IMR-90 (cell line): ENCODE measurements at regions not wholly inside any gene's neighbourhood (a gene's known extent, or its start where the extent isn't known, plus 50 kb on each side); places are given as distances from the start of the nearest gene placed in this dataset.

Experiments used
- ATAC-seq: fragments of 200-7000 bp; cut with Tn5 transposase; 2 replicates; pipeline ENCODE4 v1.9.1; 2020; ENCODE audit warnings: low read depth, mild to moderate bottlenecking, moderate library complexity
- BruUV-seq: library from RNA; stranded (reverse); fragments of 400-500 nt; replicated peaks from 2 replicates; lab custom pipeline; 2021; lab: Mats Ljungman, UMichigan
- CTCF ChIA-PET: fragments of 300-600 bp; formaldehyde crosslinking; extraction: SDS; loops from one replicate; lab custom pipeline; 2021; ENCODE audit warnings: antibody characterized with exemption; lab: Yijun Ruan, JAX
- POLR2A ChIA-PET: fragments of 300-600 bp; sonication (Branson Sonifier 250); formaldehyde crosslinking; loops from one replicate; lab custom pipeline; 2022; ENCODE audit warnings: antibody characterized with exemption; ENCODE audit not compliant: unreplicated experiment; lab: Charles Lee
- DNase-seq: peaks from one replicate; pipeline ENCODE4 v3.0.0; 2013
- H2AFZ ChIP-seq: replicated peaks from 2 replicates; pipeline ENCODE3; 2013; ENCODE audit warnings: low read length, mild to moderate bottlenecking; ENCODE audit not compliant: poor library complexity
- H2AK5ac ChIP-seq: 2 replicates; pipeline ENCODE4 v1.6.1; 2013; ENCODE audit warnings: low read depth, low read length, inconsistent platforms
- H2AK9ac ChIP-seq: replicated peaks from 2 replicates; pipeline ENCODE3; 2013; ENCODE audit warnings: mild to moderate bottlenecking, low read depth, low read length, moderate library complexity; ENCODE audit not compliant: poor library complexity
- H2BK120ac ChIP-seq: 2 replicates; pipeline ENCODE4 v1.6.1; 2013; ENCODE audit warnings: low read depth, low read length, inconsistent platforms
- H2BK15ac ChIP-seq: 3 replicates; pipeline ENCODE4 v1.6.1; 2013; ENCODE audit warnings: low read depth, low read length, inconsistent platforms
- H2BK20ac ChIP-seq: 2 replicates; pipeline ENCODE4 v1.6.1; 2013; ENCODE audit warnings: low read depth, mild to moderate bottlenecking, inconsistent platforms, low read length, moderate library complexity
- H2BK5ac ChIP-seq: 2 replicates; pipeline ENCODE4 v1.6.1; 2013; ENCODE audit warnings: mild to moderate bottlenecking, low read depth, low read length, inconsistent platforms; ENCODE audit not compliant: poor library complexity, severe bottlenecking
- H3K14ac ChIP-seq: replicated peaks from 2 replicates; pipeline ENCODE4 v1.6.1; 2013; ENCODE audit warnings: low read depth, low read length, inconsistent platforms
- H3K18ac ChIP-seq: 2 replicates; pipeline ENCODE4 v1.6.1; 2013; ENCODE audit warnings: low read depth, low read length, control low read depth
- H3K23ac ChIP-seq: 2 replicates; pipeline ENCODE4 v1.6.1; 2013; ENCODE audit warnings: low read depth, low read length, inconsistent platforms
- H3K27ac ChIP-seq: 2 replicates; pipeline ENCODE4 v1.5.1; 2013; ENCODE audit warnings: mild to moderate bottlenecking, control low read depth, low read length; ENCODE audit not compliant: insufficient read depth
- H3K27me3 ChIP-seq: 2 replicates; pipeline ENCODE4 v1.6.1; 2013; ENCODE audit warnings: low read length; ENCODE audit not compliant: control insufficient read depth, insufficient read depth
- H3K36me3 ChIP-seq: 2 replicates; pipeline ENCODE4 v1.6.1; 2013; ENCODE audit warnings: low read length, mixed read lengths; ENCODE audit not compliant: control insufficient read depth, insufficient read depth
- H3K4ac ChIP-seq: 2 replicates; pipeline ENCODE4 v1.6.1; 2013; ENCODE audit warnings: low read depth, low read length, inconsistent platforms
- H3K4me1 ChIP-seq: 2 replicates; pipeline ENCODE4 v1.6.1; 2013; ENCODE audit warnings: low read length, mixed read lengths; ENCODE audit not compliant: control insufficient read depth, insufficient read depth
- H3K4me2 ChIP-seq: 2 replicates; pipeline ENCODE4 v1.6.1; 2013; ENCODE audit warnings: low read depth, mild to moderate bottlenecking, control low read depth, low read length, moderate library complexity
- H3K4me3 ChIP-seq: 2 replicates; pipeline ENCODE4 v1.5.1; 2013; ENCODE audit warnings: low read depth, mild to moderate bottlenecking, control low read depth, low read length, moderate library complexity; ENCODE audit not compliant: insufficient read depth
- H3K56ac ChIP-seq: 2 replicates; pipeline ENCODE4 v1.6.1; 2013; ENCODE audit warnings: low read length, inconsistent platforms; ENCODE audit not compliant: insufficient read depth; ENCODE audit errors: extremely low read depth
- H3K79me1 ChIP-seq, 2 experiments: 2 replicates each; pipeline ENCODE4 v1.6.1; 2013; ENCODE audit warnings: low read length in 2 of 2, inconsistent platforms in 1 of 2, low read depth in 1 of 2
- H3K9ac ChIP-seq: 2 replicates; pipeline ENCODE4 v1.6.1; 2013; ENCODE audit warnings: low read depth, low read length, control low read depth
- H3K9me1 ChIP-seq: 2 replicates; pipeline ENCODE4 v1.6.1; 2013; ENCODE audit warnings: low read length, inconsistent platforms; ENCODE audit not compliant: insufficient read depth
- H3K9me3 ChIP-seq: 2 replicates; pipeline ENCODE4 v1.6.1; 2013; ENCODE audit warnings: low read length; ENCODE audit not compliant: control insufficient read depth, insufficient read depth
- H4K20me1 ChIP-seq: 2 replicates; pipeline ENCODE4 v1.6.1; 2013; ENCODE audit warnings: low read length, inconsistent platforms; ENCODE audit not compliant: insufficient read depth
- H4K5ac ChIP-seq: 2 replicates; pipeline ENCODE4 v1.6.1; 2013; ENCODE audit warnings: mild to moderate bottlenecking, low read depth, low read length, control low read depth
- H4K8ac ChIP-seq, 2 experiments: 2 replicates each; pipeline ENCODE4 v1.6.1; 2013; ENCODE audit warnings: low read depth in 2 of 2, low read length in 2 of 2, control low read depth in 1 of 2, inconsistent platforms in 1 of 2
- H4K91ac ChIP-seq: 2 replicates; pipeline ENCODE4 v1.6.1; 2013; ENCODE audit warnings: low read depth, low read length, inconsistent platforms; ENCODE audit not compliant: insufficient read depth
- BHLHE40 ChIP-seq: fragments of 150-350 bp; IDR thresholded peaks from 2 replicates; pipeline ENCODE4 v1.6.1; 2016; ENCODE audit warnings: mild to moderate bottlenecking, low read depth, low read length
- CEBPB ChIP-seq: IDR thresholded peaks from 2 replicates; pipeline ENCODE4 v1.6.1; 2012; ENCODE audit warnings: low read depth, low read length, improper control_type of control experiment
- CHD1 ChIP-seq: IDR thresholded peaks from 2 replicates; pipeline ENCODE4 v1.6.1; 2012; ENCODE audit warnings: low read depth, low read length, improper control_type of control experiment
- ELK1 ChIP-seq: fragments of 150-350 bp; IDR thresholded peaks from 2 replicates; pipeline ENCODE4 v1.6.1; 2016; ENCODE audit warnings: low read depth, mild to moderate bottlenecking, low read length, moderate library complexity, borderline replicate concordance
- FOS ChIP-seq: fragments of 150-350 bp; IDR thresholded peaks from 2 replicates; pipeline ENCODE4 v1.6.1; 2016; ENCODE audit warnings: low read depth, low read length
- MAFK ChIP-seq: IDR thresholded peaks from 2 replicates; pipeline ENCODE4 v1.6.1; 2012; ENCODE audit warnings: low read depth, low read length, improper control_type of control experiment
- MAZ ChIP-seq: IDR thresholded peaks from 2 replicates; pipeline ENCODE4 v1.6.1; 2012; ENCODE audit warnings: low read depth, mild to moderate bottlenecking, low read length, improper control_type of control experiment, moderate library complexity, borderline replicate concordance
- MXI1 ChIP-seq: IDR thresholded peaks from 2 replicates; pipeline ENCODE4 v1.6.1; 2012; ENCODE audit warnings: low read depth, mild to moderate bottlenecking, low read length, moderate library complexity, borderline replicate concordance
- NFE2L2 ChIP-seq: fragments of 150-350 bp; IDR thresholded peaks from 2 replicates; pipeline ENCODE4 v1.6.1; 2016; ENCODE audit warnings: low read depth, mild to moderate bottlenecking, low read length
- POLR2A ChIP-seq: IDR thresholded peaks from 2 replicates; pipeline ENCODE4 v1.6.1; 2012; ENCODE audit warnings: mild to moderate bottlenecking, low read depth, low read length
- RAD21 ChIP-seq: IDR thresholded peaks from 2 replicates; pipeline ENCODE4 v1.6.1; 2012; ENCODE audit warnings: low read length, improper control_type of control experiment
- RCOR1 ChIP-seq: IDR thresholded peaks from 2 replicates; pipeline ENCODE4 v1.6.1; 2012; ENCODE audit warnings: mild to moderate bottlenecking, low read length, improper control_type of control experiment; ENCODE audit not compliant: insufficient replicate concordance
- RFX5 ChIP-seq: IDR thresholded peaks from 2 replicates; pipeline ENCODE4 v1.8.0; 2012; ENCODE audit warnings: low read depth, mild to moderate bottlenecking, low read length, moderate library complexity
- SMC3 ChIP-seq: fragments of 150-350 bp; IDR thresholded peaks from 2 replicates; pipeline ENCODE4 v1.6.1; 2016; ENCODE audit warnings: low read depth, mild to moderate bottlenecking, antibody characterized with exemption, low read length, moderate library complexity
- dilution Hi-C: fragments of 300-500 bp; cut with HindIII; formaldehyde crosslinking; loops from one replicate; pipeline ENCODE4 v1.14.3; 2018; ENCODE audit warnings: low sequenced_read_pairs; ENCODE audit not compliant: unreplicated experiment
- in situ Hi-C: fragments of 300-500 bp; cut with MboI; formaldehyde crosslinking; loops from 3 replicates; pipeline ENCODE4 v1.14.3; 2019; ENCODE audit warnings: low sequenced_read_pairs, inconsistent platforms, mixed read lengths
- intact Hi-C: fragments of 100-400 bp; cut with micrococcal nuclease; formaldehyde crosslinking; loops from 2 replicates; pipeline ENCODE4 v1.10.0; 2022
- TF ChIP-seq, protein P1 (sequence below): fragments of 150-350 bp; IDR thresholded peaks from 2 replicates; pipeline ENCODE4 v1.6.1; 2017; ENCODE audit warnings: mild to moderate bottlenecking, antibody characterized with exemption, low read length, low read depth
- TF ChIP-seq, protein P2 (sequence below): conservative IDR thresholded peaks from 2 replicates; pipeline ENCODE4 v1.5.1; 2012; ENCODE audit warnings: mild to moderate bottlenecking, low read depth, low read length, improper control_type of control experiment

DNA sequence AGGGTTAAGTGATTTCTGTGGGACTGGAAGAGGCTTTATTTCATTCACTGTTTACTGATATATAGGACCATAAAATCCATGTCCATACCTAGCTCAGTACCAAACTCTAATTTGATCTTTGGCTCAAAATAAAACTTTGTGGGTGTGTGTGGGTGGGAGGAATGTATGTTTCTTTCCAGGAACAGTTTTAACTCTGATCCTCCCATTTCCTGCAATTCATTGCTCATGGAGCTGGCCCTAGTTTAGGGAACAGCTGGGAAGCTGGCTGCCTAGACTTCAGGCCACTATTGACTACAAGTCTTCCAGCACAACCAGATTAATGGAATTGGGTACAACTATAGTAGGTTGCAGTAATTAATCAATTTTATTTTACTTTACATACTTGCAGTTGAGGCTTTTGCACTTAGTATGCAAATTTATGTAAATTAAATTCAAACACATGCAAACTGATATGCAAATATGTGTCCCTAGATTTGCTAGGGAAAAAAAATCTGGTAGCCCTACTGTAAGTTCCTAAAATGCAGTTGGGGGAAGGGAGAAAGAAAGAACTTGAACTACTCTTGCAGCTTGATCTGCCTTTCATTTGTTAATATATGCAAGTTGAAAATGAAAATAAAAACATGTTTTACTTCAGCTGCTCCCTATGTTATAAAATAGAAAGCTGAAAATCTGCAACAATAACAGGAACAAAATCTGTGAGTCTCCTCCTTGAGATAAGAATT lies 1070.3 kb upstream of the CELF4 start:
- POLR2A ChIA-PET: no interaction called here
- H3K14ac ChIP-seq: no peak overlapping the region
- H3K79me1 ChIP-seq: no peaks in the 10 kb centered on the region
- H3K9me3 ChIP-seq: peaks cover 2% of the 10 kb centered on the region
- no peak overlapping the region for H2BK5ac ChIP-seq
- no peak overlapping the region for H3K23ac ChIP-seq
- no peak overlapping the region for H3K27ac ChIP-seq
- in situ Hi-C loops (no loop called here), dilution Hi-C loops (no loop called here), intact Hi-C loops (no loop called here)
- H3K4ac ChIP-seq: no peak overlapping the region
- H3K18ac ChIP-seq: no peak overlapping the region
- no peak overlapping the region for H2BK120ac ChIP-seq
- no peak overlapping the region for H2BK15ac ChIP-seq
- no peak overlapping the region for H2AFZ ChIP-seq
- CTCF ChIA-PET: no interaction called here
- H2AK5ac ChIP-seq: no peak overlapping the region
- no TSS peak for BruUV-seq
- no peak for TF ChIP-seq RAD21
- TF ChIP-seq CHD1: no peak
- TF ChIP-seq NFE2L2: no peak
- TF ChIP-seq CEBPB: no peak
- TF ChIP-seq RFX5: no peak
- TF ChIP-seq BHLHE40: no peak
- TF ChIP-seq SMC3: no peak
- TF ChIP-seq MAZ: no peak
- no peak for TF ChIP-seq POLR2A
- TF ChIP-seq, protein P1, sequence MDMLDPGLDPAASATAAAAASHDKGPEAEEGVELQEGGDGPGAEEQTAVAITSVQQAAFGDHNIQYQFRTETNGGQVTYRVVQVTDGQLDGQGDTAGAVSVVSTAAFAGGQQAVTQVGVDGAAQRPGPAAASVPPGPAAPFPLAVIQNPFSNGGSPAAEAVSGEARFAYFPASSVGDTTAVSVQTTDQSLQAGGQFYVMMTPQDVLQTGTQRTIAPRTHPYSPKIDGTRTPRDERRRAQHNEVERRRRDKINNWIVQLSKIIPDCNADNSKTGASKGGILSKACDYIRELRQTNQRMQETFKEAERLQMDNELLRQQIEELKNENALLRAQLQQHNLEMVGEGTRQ: no peak
- TF ChIP-seq RCOR1: no peak
- TF ChIP-seq, protein P2, sequence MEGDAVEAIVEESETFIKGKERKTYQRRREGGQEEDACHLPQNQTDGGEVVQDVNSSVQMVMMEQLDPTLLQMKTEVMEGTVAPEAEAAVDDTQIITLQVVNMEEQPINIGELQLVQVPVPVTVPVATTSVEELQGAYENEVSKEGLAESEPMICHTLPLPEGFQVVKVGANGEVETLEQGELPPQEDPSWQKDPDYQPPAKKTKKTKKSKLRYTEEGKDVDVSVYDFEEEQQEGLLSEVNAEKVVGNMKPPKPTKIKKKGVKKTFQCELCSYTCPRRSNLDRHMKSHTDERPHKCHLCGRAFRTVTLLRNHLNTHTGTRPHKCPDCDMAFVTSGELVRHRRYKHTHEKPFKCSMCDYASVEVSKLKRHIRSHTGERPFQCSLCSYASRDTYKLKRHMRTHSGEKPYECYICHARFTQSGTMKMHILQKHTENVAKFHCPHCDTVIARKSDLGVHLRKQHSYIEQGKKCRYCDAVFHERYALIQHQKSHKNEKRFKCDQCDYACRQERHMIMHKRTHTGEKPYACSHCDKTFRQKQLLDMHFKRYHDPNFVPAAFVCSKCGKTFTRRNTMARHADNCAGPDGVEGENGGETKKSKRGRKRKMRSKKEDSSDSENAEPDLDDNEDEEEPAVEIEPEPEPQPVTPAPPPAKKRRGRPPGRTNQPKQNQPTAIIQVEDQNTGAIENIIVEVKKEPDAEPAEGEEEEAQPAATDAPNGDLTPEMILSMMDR: no peak
- TF ChIP-seq FOS: no peak
- no peak for TF ChIP-seq ELK1
- no peak for TF ChIP-seq MXI1
- TF ChIP-seq MAFK: no peak
- H3K4me2 ChIP-seq: no peak overlapping the region
- DNase-seq: no peak
- no peak overlapping the region for H4K91ac ChIP-seq
- no peaks in the 10 kb centered on the region for H4K20me1 ChIP-seq
- no peak for ATAC-seq
- H4K8ac ChIP-seq: no peak overlapping the region
- no peak overlapping the region for H3K56ac ChIP-seq
- no peak overlapping the region for H4K5ac ChIP-seq
- H3K4me1 ChIP-seq: no peaks in the 10 kb centered on the region
- H2BK20ac ChIP-seq: no peak overlapping the region
- no peaks in the 10 kb centered on the region for H3K36me3 ChIP-seq
- H3K27me3 ChIP-seq: no peaks in the 10 kb centered on the region
- no peaks in the 10 kb centered on the region for H3K9me1 ChIP-seq
- H3K9ac ChIP-seq: no peak overlapping the region
- H3K4me3 ChIP-seq: no peak overlapping the region
- H2AK9ac ChIP-seq: no peak overlapping the region
